ENCODE measurements at regions not wholly inside any gene's neighbourhood (a gene's known extent, or its start where the extent isn't known, plus 50 kb on each side); places are given as distances from the start of the nearest gene placed in this dataset.

- DNase-seq (ENCODE audit: low read depth in 2 of 2), result no peak
- no peak overlapping the region for H3K4me3 ChIP-seq (replicated peaks in 1 of 2; ENCODE audit: low read depth in 2 of 2, low read length in 2 of 2)
- TF ChIP-seq CTCF (IDR thresholded peaks at IDR 0.05; ENCODE audit: low read depth, low read length), result no peak
Observed at GRCh38 chr5:174275959-174276358, 230.5 kb downstream of the NSG2 start.

- TF ChIP-seq CTCF (IDR thresholded peaks at IDR 0.05; ENCODE audit: low read depth, low read length), result no peak
- DNase-seq (ENCODE audit: low read depth in 2 of 2), result no peak
- no peak overlapping the region for H3K4me3 ChIP-seq (replicated peaks in 1 of 2; ENCODE audit: low read depth in 2 of 2, low read length in 2 of 2)
Observed at GRCh38 chr5:174281089-174281760, 235.7 kb downstream of the NSG2 start.

- no peak for DNase-seq (ENCODE audit: low read depth in 2 of 2)
- no peak for TF ChIP-seq CTCF (IDR thresholded peaks at IDR 0.05; ENCODE audit: low read depth, low read length)
- no peak overlapping the region for H3K4me3 ChIP-seq (replicated peaks in 1 of 2; ENCODE audit: low read depth in 2 of 2, low read length in 2 of 2)
Observed at GRCh38 chr5:174281855-174282254, 236.3 kb downstream of the NSG2 start.

GRCh38 chr5:174282391-174282790 lies 236.9 kb downstream of the NSG2 start:
- H3K4me3 ChIP-seq (replicated peaks in 1 of 2; ENCODE audit: low read depth in 2 of 2, low read length in 2 of 2), result no peak overlapping the region
- no peak for DNase-seq (ENCODE audit: low read depth in 2 of 2)
- TF ChIP-seq CTCF (IDR thresholded peaks at IDR 0.05; ENCODE audit: low read depth, low read length), result no peak

GRCh38 chr5:174283211-174284005 lies 237.9 kb downstream of the NSG2 start:
- no peak overlapping the region for H3K4me3 ChIP-seq (replicated peaks in 1 of 2; ENCODE audit: low read depth in 2 of 2, low read length in 2 of 2)
- no peak for DNase-seq (ENCODE audit: low read depth in 2 of 2)
- no peak for TF ChIP-seq CTCF (IDR thresholded peaks at IDR 0.05; ENCODE audit: low read depth, low read length)

GRCh38 chr5:174284873-174285272 lies 239.4 kb downstream of the NSG2 start:
- TF ChIP-seq CTCF (IDR thresholded peaks at IDR 0.05; ENCODE audit: low read depth, low read length), result no peak
- DNase-seq (ENCODE audit: low read depth in 2 of 2), result no peak

More at GRCh38 chr5:174284873-174285272, 239.4 kb downstream of the NSG2 start:
- no peak overlapping the region for H3K4me3 ChIP-seq (replicated peaks in 1 of 2; ENCODE audit: low read depth in 2 of 2, low read length in 2 of 2)

Measured in cardiac fibroblast (primary cell).